HG03060 (cell line): ENCODE measurements at regions not wholly inside any gene's neighbourhood (a gene's known extent, or its start where the extent isn't known, plus 50 kb on each side); places are given as distances from the start of the nearest gene placed in this dataset.
"Not testable (repeated sequence)": the region's sequence is repeated elsewhere in the genome, so short reads cannot be mapped to it uniquely, and the experiment has no call there.

Experiments used
- ATAC-seq: cut with Tn5 transposase; IDR thresholded peaks from one replicate; pipeline ENCODE4 v1.9.1; 2021; ENCODE audit warnings: low read depth, moderate number of reproducible peaks; ENCODE audit not compliant: unreplicated experiment

DNA sequence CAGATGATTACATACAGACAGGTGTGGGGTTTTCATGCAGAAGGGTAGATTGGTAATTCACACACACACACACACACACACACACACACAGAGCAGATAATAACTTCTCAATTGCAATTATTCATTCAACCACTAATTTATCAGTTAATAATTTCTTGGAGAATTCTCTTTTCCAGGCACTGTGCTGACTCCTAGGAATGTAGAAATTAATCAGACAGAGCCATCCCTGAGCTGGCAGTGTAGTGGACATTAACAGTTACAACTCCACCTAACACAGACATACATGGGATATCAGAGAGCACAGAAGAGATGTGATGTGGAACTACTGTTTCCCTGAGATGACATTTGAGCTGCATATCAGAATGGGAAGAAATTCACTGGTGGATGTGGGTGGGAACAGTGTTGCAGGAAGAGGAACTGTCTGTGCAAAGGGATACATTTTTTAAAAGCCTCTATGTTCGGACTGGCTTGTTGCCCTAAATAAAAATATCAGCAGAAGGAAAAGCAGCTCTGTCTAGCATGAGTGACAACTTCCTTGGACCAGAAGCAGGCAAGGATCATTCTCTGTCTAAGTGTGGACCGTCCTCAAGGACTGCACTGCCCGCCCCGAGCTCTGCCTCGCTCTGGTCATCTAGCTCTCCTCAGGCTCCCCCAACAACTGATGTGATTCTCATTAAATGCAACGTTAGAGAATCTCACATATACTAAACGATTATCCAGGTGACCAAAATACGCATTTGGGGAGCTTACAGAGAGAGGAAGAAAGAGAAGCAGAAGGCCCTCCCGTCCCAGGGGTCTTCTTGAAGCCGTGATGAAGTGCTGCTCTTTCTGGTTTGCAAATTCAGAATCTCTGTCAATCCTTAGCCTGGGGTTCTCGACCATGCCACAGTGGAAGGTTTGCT lies 173.4 kb upstream of the TRIB2 start:
- ATAC-seq, result no peak

DNA sequence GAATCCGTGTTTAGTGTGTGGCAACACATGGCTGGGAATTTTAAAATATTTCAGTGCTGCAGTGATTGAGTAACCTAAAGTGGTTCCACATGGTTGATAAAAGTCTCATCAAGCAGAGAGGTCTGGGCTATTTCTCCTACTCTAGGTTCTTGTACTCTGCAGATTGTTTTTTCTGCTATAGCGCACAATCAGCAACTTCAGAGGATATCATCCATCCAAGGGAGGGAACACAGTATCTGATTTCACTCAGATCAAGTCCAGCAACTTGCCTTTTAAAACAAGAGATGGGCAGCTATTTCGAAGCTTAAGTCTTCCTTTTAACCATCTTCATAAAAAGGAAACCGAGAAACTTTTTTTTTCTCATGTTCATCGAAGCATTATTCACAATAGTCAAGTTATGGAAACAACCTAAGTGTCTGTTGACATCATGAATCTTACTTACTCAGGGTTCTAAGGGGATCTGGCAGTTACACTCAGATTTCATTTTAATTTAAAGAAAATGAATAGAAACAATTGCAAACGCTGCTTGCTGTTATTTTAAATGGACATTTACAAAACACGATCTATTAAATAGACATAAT lies 172.7 kb upstream of the TRIB2 start:
- peak; percentile 85 for ATAC-seq

DNA sequence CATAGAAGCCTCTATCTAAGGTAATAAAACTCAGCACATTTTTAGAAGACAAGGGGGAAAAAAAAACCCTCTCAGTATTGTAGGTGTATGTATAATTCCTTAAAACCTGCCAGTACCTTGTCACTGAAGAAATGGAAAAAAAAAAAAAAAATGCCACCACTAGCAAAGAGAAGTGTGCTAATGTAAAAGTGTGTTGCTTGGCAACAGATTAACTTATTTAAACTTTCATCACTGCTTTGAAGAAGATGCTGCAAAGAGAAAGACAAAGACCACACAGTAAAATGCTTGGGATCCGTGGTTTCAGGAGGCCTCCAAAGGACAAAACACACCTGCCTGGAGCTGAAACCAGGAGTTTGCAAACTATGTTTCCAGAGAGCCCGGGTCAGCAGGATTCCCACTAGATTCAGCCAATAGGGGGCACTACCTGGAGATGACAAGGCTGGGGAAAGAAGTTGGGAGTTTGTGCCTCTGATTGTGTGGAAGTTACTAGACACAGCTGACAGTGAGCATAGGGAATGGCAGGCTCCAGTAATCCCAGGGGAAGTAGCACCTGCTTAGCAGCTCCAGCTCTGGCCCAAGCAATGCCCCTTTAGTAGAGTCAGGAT lies 169.1 kb upstream of the TRIB2 start:
- no peak for ATAC-seq

DNA sequence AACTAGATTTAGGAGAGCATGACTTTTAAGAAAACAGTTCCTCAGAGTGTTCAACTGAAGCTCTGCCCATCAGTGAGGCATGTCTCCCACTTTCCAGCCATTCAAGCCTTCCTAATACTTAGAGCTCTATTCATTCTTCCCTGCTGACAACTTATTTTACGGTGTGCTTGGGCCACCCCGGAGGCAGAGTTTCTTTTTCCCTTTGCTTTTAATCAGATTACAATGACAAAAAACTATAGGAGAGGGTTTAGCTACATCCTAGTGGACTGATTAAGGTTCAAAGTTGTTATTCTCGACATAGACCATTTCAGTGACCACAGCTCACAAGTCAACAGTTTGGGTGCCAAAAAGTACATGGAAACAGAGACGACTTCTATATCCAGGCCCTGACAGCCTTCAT lies 167.8 kb upstream of the TRIB2 start:
- no peak for ATAC-seq

DNA sequence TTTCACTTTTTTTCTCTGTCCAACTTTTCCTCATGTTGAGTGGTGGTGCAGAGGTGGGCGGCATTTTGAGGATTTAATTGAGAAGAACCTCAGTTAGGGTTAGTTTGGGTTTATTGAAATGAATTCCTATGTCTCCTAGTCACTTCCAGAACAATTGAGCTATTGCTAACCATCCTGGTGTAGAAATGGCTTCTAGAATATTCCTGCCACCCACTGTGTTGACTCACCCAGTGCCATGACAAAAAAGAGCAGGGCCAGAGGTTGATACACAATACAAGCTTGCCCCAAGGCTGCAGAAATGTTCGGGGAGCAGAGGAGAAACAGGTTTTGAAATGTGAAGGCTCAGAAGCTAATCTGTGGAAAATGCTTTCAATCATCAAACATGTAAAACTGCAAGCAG lies 167.1 kb upstream of the TRIB2 start:
- ATAC-seq, result no peak

DNA sequence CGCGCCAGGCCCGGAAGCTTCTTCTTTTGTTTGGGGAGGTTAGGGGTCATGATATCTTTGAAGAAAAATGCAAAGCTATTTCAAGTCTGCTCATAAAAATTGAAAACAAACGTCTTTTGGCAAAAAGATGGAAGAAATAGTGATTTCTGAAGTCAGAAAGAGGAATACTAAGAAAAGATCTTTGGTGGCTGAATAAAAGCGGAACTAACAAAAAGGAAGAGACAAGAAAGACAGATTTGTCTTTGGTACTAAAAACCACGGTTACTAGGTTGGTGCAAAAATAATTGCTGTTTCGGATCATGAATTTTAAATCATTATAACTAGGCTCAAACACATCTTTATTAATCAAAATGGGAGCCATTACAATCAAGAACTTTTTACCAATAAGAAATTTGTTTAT lies 164.6 kb upstream of the TRIB2 start:
- no peak for ATAC-seq

DNA sequence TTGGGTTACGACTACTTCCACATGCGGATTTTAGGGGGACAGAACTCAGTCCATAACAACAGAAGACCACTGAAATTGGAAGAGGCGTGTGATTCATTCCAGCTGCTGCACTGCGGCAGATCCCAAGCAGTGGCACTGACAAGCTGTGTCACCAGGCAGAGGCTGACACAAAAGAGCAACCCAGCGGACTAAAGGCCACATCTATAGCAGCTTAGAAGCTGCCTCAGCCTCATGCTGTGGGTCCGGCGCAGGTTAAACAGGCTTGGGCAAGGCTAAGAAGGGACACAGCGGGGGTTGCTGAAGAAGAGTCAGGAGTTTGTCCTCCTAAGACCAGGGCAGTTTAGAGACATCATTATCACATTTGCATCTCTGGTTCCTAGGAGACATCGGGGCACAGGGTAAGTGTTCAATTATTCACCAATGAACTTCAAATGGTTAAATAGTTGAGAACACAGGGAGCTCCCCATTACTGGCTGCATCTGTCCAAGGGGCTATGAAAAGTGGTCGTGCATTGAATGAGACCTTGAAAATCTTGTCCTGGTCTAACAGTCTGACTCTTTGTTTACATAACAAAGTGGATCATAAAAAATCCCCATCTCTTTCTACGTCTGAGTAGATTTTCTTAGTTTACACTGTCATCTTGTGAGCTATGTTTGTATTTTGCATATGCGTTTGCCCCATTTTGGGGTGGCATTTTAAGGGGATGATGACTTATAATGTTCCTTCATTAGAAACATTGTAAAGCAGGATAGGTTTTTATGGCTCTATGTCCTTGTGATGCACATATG lies 162.3 kb upstream of the TRIB2 start:
- ATAC-seq, result no peak

DNA sequence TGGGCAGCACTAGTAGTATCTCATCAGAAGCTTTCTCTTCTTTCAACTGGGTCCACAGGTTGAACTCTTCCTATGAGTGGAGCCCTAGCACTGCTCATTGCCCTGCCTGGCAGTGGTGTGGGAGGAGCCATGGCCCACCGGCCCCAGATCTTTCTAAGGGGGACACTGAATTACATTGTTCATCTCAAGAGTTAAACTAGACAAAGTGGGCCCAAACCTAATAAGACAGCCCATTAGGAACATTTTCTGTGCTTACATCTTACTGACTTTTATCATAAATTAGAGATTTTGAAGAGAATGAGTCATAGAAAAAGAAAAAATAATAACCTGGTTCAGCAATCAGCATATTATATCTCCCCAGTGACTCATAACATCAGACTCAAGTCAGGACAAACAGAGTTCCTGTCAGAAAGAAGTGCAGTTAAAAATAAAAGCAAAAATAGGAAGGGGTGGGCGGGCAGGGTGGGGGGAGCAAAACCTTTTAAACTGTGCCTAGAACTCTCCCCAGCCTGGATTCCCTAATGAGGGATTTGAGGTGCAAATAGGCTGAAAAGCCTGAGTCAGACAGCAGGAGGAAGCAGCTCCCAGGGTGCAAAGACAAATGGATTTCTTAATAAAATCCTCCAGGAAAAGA lies 161.6 kb upstream of the TRIB2 start:
- no peak for ATAC-seq

DNA sequence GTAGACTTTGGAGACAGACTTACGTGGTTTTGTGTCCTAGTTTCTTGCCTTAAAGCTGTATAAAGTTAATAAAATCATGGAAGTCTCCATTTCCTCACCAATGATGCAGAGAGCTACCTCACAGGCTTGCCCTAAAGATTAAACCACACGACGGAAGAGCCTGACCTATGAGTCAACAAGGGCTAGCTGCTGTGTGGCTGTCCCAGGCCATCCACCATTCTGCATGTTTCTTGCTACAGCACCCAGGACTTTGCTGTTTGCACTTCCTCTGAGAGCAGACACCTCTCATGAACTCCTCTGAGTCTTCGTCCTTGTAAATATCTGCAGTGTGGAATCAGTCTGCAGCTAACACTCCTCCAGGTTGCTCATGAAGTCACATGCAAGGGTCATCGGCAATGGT lies 160.0 kb upstream of the TRIB2 start:
- ATAC-seq, result no peak

DNA sequence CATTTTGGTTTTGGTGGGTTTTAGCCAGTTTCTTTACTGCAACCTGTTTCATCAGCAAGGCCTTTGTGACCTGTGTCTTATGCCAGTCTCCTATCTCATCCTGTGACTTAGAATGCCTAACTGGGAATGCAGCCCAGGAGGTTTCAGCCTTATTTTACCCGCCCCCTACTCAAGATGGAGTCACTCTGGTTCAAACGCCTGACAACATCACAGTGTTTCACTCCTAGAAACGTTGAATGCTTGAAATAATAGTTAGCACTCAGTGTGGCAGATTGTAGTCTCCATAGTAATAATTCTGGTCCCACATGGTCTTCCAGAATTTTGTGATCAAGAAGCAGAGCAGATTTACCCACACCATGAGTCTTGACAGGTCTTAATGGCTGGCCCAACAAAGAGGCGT lies 159.0 kb upstream of the TRIB2 start:
- no peak for ATAC-seq

DNA sequence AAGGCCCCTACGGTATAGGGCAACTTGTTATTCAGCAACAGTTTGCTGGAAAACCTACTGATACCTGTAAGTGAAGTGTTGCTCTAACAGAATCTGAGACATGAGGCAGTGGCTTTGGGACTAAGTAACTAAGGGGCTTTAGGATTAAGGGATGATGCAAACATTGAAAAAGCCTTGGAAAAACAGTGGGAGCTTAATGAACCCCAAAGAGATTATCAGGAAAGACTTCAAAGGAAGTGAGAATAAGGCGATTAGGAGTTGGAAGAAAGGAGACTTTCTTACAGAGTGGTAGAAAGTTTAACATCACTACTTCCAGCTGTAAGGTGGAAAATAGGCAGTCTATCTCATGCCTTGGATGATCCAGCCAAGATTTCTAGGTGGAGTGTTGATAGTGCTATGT lies 158.2 kb upstream of the TRIB2 start:
- no peak for ATAC-seq

DNA sequence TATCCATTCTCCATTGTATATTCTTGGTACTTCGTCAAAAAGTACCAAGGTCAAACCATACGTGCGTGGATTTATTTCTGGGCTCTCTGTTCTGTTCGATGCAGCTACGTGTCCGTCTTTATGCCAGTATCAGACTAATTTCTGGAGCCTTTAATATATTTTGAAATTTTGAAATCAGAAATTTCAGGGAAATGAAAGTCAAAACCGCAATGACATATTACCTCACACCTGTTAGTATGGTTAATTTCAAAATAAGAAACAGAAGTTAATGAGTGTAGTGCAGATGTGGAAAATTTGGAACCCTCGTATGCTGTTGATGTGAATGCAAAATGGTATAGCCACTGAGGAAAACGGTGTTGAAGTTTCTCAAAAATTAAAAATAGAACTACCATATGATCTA lies 156.1 kb upstream of the TRIB2 start:
- no peak for ATAC-seq

DNA sequence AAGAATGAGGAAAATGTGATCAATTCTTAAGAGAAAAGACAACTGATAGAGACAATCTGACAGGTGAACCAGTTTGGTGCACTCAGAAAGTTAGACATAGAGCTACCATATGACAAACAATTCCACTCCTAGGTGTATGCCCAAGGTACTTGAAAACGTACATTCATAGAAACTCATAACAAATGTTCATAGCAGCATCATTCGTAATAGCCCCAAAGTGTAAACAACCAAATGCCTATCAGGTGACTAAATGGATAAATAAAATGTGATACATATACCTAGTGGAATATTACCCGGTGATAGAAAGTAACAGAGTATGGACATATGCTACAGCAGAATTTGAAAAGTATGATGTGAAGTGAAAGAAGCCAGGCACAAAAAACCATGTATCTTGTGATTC lies 149.3 kb upstream of the TRIB2 start:
- no peak for ATAC-seq

DNA sequence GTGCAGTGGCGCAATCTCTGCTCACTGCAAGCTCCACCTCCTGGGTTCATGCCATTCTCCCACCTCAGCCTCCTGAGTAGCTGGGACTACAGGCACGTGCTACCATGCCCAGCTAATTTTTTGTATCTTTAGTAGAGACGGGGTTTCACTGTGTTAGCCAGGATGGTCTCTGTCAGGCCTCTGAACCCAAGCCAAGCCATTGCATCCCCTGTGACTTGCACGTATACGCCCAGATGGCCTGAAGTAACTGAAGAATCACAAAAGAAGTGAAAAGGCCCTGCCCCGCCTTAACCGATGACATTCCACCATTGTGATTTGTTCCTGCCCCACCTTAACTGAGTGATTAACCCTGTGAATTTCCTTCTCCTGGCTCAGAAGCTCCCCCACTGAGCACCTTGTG lies 147.2 kb upstream of the TRIB2 start:
- not testable (repeated sequence) for ATAC-seq

DNA sequence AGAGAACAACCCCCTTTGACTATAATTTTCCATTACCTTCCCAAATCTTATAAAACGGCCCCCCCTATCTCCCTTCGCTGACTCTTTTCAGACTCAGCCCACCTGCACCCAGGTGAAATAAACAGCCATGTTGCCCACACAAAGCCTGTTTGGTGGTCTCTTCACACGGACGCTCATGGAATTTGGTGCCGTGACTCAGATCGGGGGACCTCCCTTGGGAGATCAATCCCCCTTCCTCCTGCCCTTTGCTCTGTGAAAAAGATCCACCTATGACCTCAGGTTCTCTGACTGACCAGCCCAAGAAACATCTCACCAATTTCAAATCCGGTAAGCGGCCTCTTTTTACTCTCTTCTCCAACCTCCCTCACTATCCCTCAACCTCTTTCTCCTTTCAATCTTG lies 146.8 kb upstream of the TRIB2 start:
- not testable (repeated sequence) for ATAC-seq

DNA sequence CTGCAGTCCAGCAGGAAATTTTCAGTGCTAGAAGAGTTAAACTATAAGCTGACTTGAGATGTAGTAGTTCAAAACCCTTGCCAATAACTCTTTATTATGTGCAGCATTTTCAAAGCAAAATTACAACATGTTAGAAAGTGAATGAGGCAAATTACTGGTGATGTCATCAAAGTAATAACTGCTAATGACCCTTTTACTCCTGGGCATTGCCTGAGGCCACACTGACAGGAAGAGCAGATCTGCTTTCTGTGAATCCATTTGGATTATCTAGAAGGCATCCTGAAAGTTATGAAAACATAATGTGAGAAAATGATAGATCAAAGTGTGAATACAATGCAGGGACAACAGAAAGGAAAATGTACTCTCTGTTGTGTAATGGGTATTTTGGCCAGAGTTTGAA lies 139.6 kb upstream of the TRIB2 start:
- no peak for ATAC-seq

DNA sequence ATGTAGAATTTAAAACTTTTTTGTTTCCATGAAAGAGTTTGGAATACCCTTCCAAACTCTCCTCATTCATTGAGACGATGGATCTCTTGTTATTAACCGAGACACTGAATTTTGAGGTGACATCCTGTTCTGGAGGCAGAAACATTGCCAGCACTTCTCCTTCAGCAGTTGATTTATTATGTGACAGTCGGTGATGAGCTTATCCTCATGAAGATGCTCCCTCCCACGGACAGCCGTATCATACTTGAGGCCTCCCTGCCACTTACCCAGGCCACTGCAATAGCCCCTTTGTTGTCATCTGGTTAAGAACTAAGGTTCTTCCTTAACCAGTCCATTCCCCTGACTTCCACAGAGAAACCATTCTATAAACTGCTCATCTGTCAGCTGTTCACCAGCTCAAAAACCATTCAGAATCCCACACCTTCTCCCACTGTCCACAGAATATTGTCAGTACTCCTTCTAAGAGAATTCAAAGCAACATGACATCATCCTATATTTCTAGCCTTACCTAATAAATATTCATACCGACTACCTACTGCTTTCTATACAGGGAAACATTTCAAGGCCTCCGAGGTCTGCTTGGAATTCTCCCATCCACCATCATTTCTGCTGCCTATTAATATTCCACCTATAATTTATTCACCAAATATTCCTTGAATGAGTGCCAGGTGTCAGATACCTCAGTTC lies 139.0 kb upstream of the TRIB2 start:
- ATAC-seq, result no peak

DNA sequence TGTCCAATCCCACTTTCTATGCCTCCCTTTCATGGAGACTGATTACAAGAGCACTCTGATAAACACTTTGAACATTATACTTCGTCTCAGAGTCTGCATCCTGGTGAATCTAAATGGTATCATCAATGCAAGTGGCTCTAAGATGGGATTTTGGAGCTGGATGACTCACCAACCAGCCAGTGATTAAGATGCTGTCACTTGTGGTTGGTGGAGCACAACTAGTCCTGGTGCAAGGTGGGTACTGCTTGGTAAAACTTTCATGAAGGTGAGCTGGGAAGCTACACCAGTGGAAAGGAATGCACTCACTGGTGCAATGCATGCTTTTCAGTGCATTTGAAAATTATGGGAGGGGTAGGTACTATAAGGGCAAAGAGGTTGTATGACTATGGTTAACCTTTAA lies 137.7 kb upstream of the TRIB2 start:
- ATAC-seq, result no peak

DNA sequence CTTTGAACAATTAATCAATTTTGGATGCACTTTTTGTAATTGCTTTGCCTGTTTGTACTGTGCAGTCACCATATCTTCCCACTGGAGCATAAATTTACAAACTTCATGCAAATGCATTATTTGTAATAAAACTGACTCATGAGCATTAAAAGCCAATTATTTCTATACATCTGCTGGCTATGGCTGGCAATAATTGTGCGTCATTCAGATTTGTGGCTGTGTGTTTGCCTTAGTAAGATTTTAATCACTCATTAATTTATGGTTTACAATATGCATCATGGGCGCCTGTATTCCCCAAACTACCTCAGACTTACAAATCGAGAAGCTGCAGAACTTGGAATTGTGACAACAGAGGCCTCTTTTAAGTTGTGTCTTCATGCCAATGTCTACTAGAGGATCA lies 132.4 kb upstream of the TRIB2 start:
- no peak for ATAC-seq

DNA sequence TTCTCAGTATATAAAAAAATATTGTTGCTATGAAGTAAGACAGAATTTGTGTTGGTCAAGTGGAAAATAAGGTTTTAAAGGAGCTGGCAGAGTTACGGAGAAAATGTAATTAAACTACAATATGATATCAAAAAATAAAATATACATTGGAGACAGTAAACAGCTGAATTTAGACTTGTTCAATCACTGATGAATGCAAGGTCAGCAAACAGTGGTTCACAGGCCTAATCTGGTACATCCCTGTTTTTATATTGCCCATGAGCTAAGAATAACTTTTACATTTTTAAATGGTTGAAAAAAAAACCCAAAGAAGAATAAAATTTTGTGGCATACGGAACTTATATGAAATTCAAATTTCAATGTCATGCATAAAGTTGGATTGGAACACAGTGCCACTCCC lies 131.0 kb upstream of the TRIB2 start:
- no peak for ATAC-seq
